HepG2 (cell line): ENCODE measurements at regions not wholly inside any gene's neighbourhood (a gene's known extent, or its start where the extent isn't known, plus 50 kb on each side); places are given as distances from the start of the nearest gene placed in this dataset.
A peak's percentile ranks its signal among the peaks of the same experiment; 100 is the strongest.

Experiments
- ATAC-seq: fragments of 200-7000 bp; cut with Tn5 transposase; 3 replicates; pipeline ENCODE4 v1.9.1; 2020; ENCODE audit warnings: mild to moderate bottlenecking, moderate library complexity
- BruUV-seq: library from RNA; stranded (reverse); fragments of 400-500 nt; replicated peaks from 2 replicates; lab custom pipeline; 2021; lab: Mats Ljungman, UMichigan
- CTCF ChIA-PET: fragments of 300-600 bp; formaldehyde crosslinking; extraction: SDS; loops from one replicate; lab custom pipeline; 2021; ENCODE audit warnings: low total read pairs, inconsistent platforms, low intra/inter-chr PET ratio; lab: Yijun Ruan, JAX
- POLR2A ChIA-PET: fragments of 350-600 bp; sonication (Branson Sonifier 250); formaldehyde crosslinking; loops from one replicate; lab custom pipeline; 2020; ENCODE audit warnings: antibody characterized with exemption, inconsistent platforms; lab: Yijun Ruan, JAX
- DNase-seq: peaks from one replicate; pipeline ENCODE4 v3.0.0-alpha.2; 2015; ENCODE audit warnings: low spot score
- FAIRE-seq: peaks from 3 replicates; lab custom pipeline; 2011; peaks lifted over from hg19 to GRCh38; lab: Jason Lieb, UNC
- H2AFZ ChIP-seq: one replicate; pipeline ENCODE4 v1.6.1; 2011; ENCODE audit warnings: low read length, inconsistent platforms
- H3K27ac ChIP-seq: fragments of 300-600 bp; 3 replicates; pipeline ENCODE4 v1.8.0; 2011; ENCODE audit warnings: mixed run types, mild to moderate bottlenecking, mixed read lengths, low read length, inconsistent platforms; ENCODE audit not compliant: insufficient read depth; ENCODE audit errors: extremely low read length
- H3K27me3 ChIP-seq, 2 experiments: fragments of 200-600 bp in 1 of 2; 2 replicates in 1 of 2; 3 replicates in 1 of 2; pipeline versions ENCODE4 v1.6.0 to v1.8.0; 2011; ENCODE audit warnings: low read length in 2 of 2, mild to moderate bottlenecking in 2 of 2, moderate library complexity in 2 of 2, inconsistent platforms in 1 of 2; ENCODE audit not compliant: insufficient read depth in 2 of 2, control insufficient read depth in 1 of 2
- H3K36me3 ChIP-seq, 2 experiments: fragments of 200-600 bp in 1 of 2; replicated peaks in 1 of 2; 2 replicates in 1 of 2; 3 replicates in 1 of 2; pipeline versions ENCODE4 v1.5.1 to v1.8.0; 2011; ENCODE audit warnings: low read length in 2 of 2, inconsistent platforms in 1 of 2; ENCODE audit not compliant: insufficient read depth in 2 of 2, control insufficient read depth in 1 of 2
- H3K4me1 ChIP-seq: 2 replicates; pipeline ENCODE4 v1.5.1; 2012; ENCODE audit warnings: low read length, inconsistent platforms; ENCODE audit not compliant: insufficient read depth
- H3K4me2 ChIP-seq: 2 replicates; pipeline ENCODE4 v1.6.0; 2011; ENCODE audit warnings: low read depth, low read length, inconsistent platforms
- H3K4me3 ChIP-seq, 3 experiments: fragments of 200-600 bp in 1 of 3; sonication (generic), shearing (Covaris generic) in 1 of 3; replicated peaks in 1 of 3; 2 replicates each; pipeline ENCODE4 v1.5.1; 2011 to 2016; ENCODE audit warnings: low read length in 3 of 3, inconsistent platforms in 2 of 3, low read depth in 2 of 3, mild to moderate bottlenecking in 2 of 3, control low read depth in 1 of 3, mixed read lengths in 1 of 3; ENCODE audit not compliant: insufficient read depth in 1 of 3
- H3K79me2 ChIP-seq: one replicate; pipeline ENCODE4 v1.6.1; 2011; ENCODE audit warnings: low read length, inconsistent platforms; ENCODE audit not compliant: insufficient read depth
- H3K9ac ChIP-seq: 2 replicates; pipeline ENCODE4 v1.6.0; 2011; ENCODE audit warnings: mild to moderate bottlenecking, low read depth, low read length, inconsistent platforms; ENCODE audit not compliant: insufficient read depth
- H3K9me3 ChIP-seq: 2 replicates; pipeline ENCODE4 v1.5.1; 2012; ENCODE audit warnings: mild to moderate bottlenecking, low read length
- H4K20me1 ChIP-seq: 2 replicates; pipeline ENCODE4 v1.6.0; 2011; ENCODE audit warnings: inconsistent platforms, mild to moderate bottlenecking, low read length, moderate library complexity; ENCODE audit not compliant: insufficient read depth
- ARHGAP35 ChIP-seq: sonication (generic); formaldehyde crosslinking; IDR thresholded peaks from 2 replicates; pipeline ENCODE4 v1.9.0; 2022; ENCODE audit warnings: mild to moderate bottlenecking, inconsistent platforms, moderate library complexity, missing genetic modification reagents, borderline replicate concordance
- DNMT3B ChIP-seq: conservative IDR thresholded peaks from 2 replicates; pipeline ENCODE4 v1.6.1; 2016; ENCODE audit warnings: missing biosample characterization, control low read depth
- MAF1 ChIP-seq: sonication (generic); formaldehyde crosslinking; IDR thresholded peaks from 2 replicates; pipeline ENCODE4 v1.5.0; 2020; ENCODE audit warnings: missing genetic modification reagents, borderline replicate concordance
- PRPF4 ChIP-seq: fragments of 200-400 bp; formaldehyde crosslinking; IDR thresholded peaks from 2 replicates; pipeline ENCODE4 v1.6.1; 2016; ENCODE audit warnings: low read length, low read depth; ENCODE audit not compliant: poor library complexity, severe bottlenecking
- RBM22 ChIP-seq: fragments of 200-400 bp; formaldehyde crosslinking; optimal IDR thresholded peaks from 2 replicates; pipeline ENCODE3; 2017; ENCODE audit warnings: mild to moderate bottlenecking, low read length, moderate library complexity
- TAF15 ChIP-seq: fragments of 200-400 bp; formaldehyde crosslinking; IDR thresholded peaks from one replicate; pipeline ENCODE4 v1.6.1; 2018; ENCODE audit warnings: mild to moderate bottlenecking, low read depth, low read length; ENCODE audit not compliant: poor library complexity, severe bottlenecking
- TBX3 ChIP-seq: fragments of 450-650 bp; IDR thresholded peaks from 2 replicates; pipeline ENCODE4 v1.6.1; 2017; ENCODE audit warnings: antibody characterized with exemption, mild to moderate bottlenecking, inconsistent platforms, borderline replicate concordance
- TSC22D2 ChIP-seq: sonication (generic); formaldehyde crosslinking; IDR thresholded peaks from 2 replicates; pipeline ENCODE4 v1.5.1; 2020; ENCODE audit warnings: missing genetic modification reagents, mild to moderate bottlenecking, borderline replicate concordance
- ZNF567 ChIP-seq: sonication (generic); formaldehyde crosslinking; IDR thresholded peaks from 2 replicates; pipeline ENCODE4 v1.8.1; 2023; ENCODE audit warnings: mild to moderate bottlenecking, missing genetic modification reagents, borderline replicate concordance
- ZSCAN25 ChIP-seq: sonication (generic); formaldehyde crosslinking; IDR thresholded peaks from 2 replicates; pipeline ENCODE4 v1.8.0; 2022; ENCODE audit warnings: mild to moderate bottlenecking, missing genetic modification reagents
- ZSCAN9 ChIP-seq: IDR thresholded peaks from 2 replicates; pipeline ENCODE4 v1.6.1; 2016; ENCODE audit warnings: borderline replicate concordance
- WGBS: methylation state at CpG from one replicate; pipeline ENCODE4 v1.1.6; 2017; ENCODE audit warnings: low lambda C conversion rate; 5-methylcytosine and 5-hydroxymethylcytosine counted together
- in situ Hi-C: cut with HindIII; loops from 2 replicates; pipeline ENCODE4 v1.10.0; 2017; ENCODE audit warnings: low pct_unique_long_range_greater_than_20kb; ENCODE audit not compliant: extremely low pct_ligation_motif_present
- intact Hi-C: fragments of 100-400 bp; cut with micrococcal nuclease; formaldehyde crosslinking; loops from one replicate; pipeline ENCODE4 v1.10.0; 2022; ENCODE audit not compliant: unreplicated experiment
- TF ChIP-seq, protein P1 (sequence below): fragments of 450-650 bp; IDR thresholded peaks from 2 replicates; pipeline ENCODE4 v1.6.1; 2016

- peaks cover 80% of the 10 kb centered on the region for H3K9me3 ChIP-seq
- WGBS = 0% methylated on average over 1 of the region's 1 CpG
- TF ChIP-seq RBM22 = no peak
- no peak for TF ChIP-seq ZNF567 (CRISPR knock-in tag)
- TF ChIP-seq TAF15 = no peak
- no peak for TF ChIP-seq PRPF4
- no peak for TF ChIP-seq DNMT3B (CRISPR knock-in tag)
- TF ChIP-seq TBX3 = no peak
- BruUV-seq = no TSS peak
- no peak overlapping the region for H3K27ac ChIP-seq
- ATAC-seq (no peak), FAIRE-seq (no peak), DNase-seq (no peak)
- no peak overlapping the region for H3K4me2 ChIP-seq
- in situ Hi-C loops (no loop called here), intact Hi-C loops (no loop called here)
- H4K20me1 ChIP-seq = no peaks in the 10 kb centered on the region
- CTCF ChIA-PET = no interaction called here
- H2AFZ ChIP-seq = no peak overlapping the region
- no peaks in the 10 kb centered on the region for H3K36me3 ChIP-seq
- H3K4me1 ChIP-seq = no peaks in the 10 kb centered on the region
- H3K9ac ChIP-seq = no peak overlapping the region
- POLR2A ChIA-PET = no interaction called here
- no peaks in the 10 kb centered on the region for H3K79me2 ChIP-seq
- H3K27me3 ChIP-seq = no peaks in the 10 kb centered on the region
- H3K4me3 ChIP-seq = no peak overlapping the region
These were observed 453.2 kb downstream of the DOK5 start for GRCh38 chr20:54928564-54928963.

- Histone ChIP-seq H3K4me2 (no peak overlapping the region), H3K9ac (no peak overlapping the region), H3K4me1 (no peaks in the 10 kb centered on the region), H3K27me3 (no peaks in the 10 kb centered on the region), H4K20me1 (no peaks in the 10 kb centered on the region), H3K9me3 (peaks cover 77% of the 10 kb centered on the region), H2AFZ (no peak overlapping the region), H3K79me2 (no peaks in the 10 kb centered on the region), H3K27ac (no peak overlapping the region), H3K36me3 (no peaks in the 10 kb centered on the region), H3K4me3 (no peak overlapping the region)
- CTCF ChIA-PET = no interaction called here
- POLR2A ChIA-PET = no interaction called here
- intact Hi-C loops (no loop called here), in situ Hi-C loops (no loop called here)
- FAIRE-seq = no peak
- no peak for DNase-seq
- BruUV-seq = no TSS peak
- WGBS = 1% methylated on average over 4 of the region's 4 CpGs
- no peak for ATAC-seq
- TF ChIP-seq ZSCAN9 (CRISPR knock-in tag) (no peak), ZSCAN25 (no peak), TSC22D2 (CRISPR knock-in tag) (no peak), ARHGAP35 (CRISPR knock-in tag) (no peak), MAF1 (CRISPR knock-in tag) (no peak)
- TF ChIP-seq, protein P1, sequence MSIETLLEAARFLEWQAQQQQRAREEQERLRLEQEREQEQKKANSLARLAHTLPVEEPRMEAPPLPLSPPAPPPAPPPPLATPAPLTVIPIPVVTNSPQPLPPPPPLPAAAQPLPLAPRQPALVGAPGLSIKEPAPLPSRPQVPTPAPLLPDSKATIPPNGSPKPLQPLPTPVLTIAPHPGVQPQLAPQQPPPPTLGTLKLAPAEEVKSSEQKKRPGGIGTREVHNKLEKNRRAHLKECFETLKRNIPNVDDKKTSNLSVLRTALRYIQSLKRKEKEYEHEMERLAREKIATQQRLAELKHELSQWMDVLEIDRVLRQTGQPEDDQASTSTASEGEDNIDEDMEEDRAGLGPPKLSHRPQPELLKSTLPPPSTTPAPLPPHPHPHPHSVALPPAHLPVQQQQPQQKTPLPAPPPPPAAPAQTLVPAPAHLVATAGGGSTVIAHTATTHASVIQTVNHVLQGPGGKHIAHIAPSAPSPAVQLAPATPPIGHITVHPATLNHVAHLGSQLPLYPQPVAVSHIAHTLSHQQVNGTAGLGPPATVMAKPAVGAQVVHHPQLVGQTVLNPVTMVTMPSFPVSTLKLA = peak; percentile 72
These were observed 447.2 kb downstream of the DOK5 start for GRCh38 chr20:54922636-54923035.
